Tibial nerve (tissue), 3 donors: ENCODE measurements at regions not wholly inside any gene's neighbourhood (a gene's known extent, or its start where the extent isn't known, plus 50 kb on each side); places are given as distances from the start of the nearest gene placed in this dataset.

Source experiments
- CTCF ChIP-seq, 5 experiments: fragments of 200-600 bp in 3 of 5; fragments of 450-650 bp in 2 of 5; sonication (generic) in 3 of 5; IDR thresholded peaks; one replicate each; pipeline ENCODE4 v1.5.1; 2016 to 2019; ENCODE audit warnings: antibody characterized with exemption in 5 of 5, mild to moderate bottlenecking in 3 of 5, moderate library complexity in 2 of 5
- POLR2A ChIP-seq, 2 donors: fragments of 450-650 bp; IDR thresholded peaks; one replicate each; pipeline ENCODE4 v1.6.1; 2017; ENCODE audit warnings: antibody characterized with exemption in 2 of 2, mild to moderate bottlenecking in 2 of 2, moderate library complexity in 2 of 2

DNA sequence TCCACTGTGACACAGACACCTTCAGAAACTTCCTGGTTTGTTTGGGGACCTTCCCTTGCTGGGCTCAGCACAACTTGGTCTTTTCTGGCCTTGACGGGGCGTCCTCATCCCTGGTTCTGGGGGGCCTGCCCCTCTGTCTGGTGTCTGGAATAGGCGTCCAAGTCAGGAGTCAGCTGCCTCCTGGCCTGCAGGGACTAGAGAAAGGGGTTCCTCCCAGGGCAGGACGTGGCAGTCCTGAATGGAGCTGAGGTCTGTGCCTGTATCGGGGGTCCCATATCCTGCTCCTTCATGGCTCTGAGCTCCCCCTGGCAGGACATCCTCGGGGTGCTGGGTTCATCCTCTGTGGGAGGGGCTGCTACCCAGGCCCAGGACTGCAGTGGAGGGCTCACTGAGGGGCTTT lies 384.0 kb downstream of the TMEM121 start:
- no peak for TF ChIP-seq CTCF (IDR thresholded peaks at IDR 0.05)
- TF ChIP-seq POLR2A (IDR thresholded peaks at IDR 0.05), result no peak
